ENCODE measurements at regions not wholly inside any gene's neighbourhood (a gene's known extent, or its start where the extent isn't known, plus 50 kb on each side); places are given as distances from the start of the nearest gene placed in this dataset.
"Not testable (repeated sequence)": the region's sequence is repeated elsewhere in the genome, so short reads cannot be mapped to it uniquely, and the experiment has no call there.

- Histone ChIP-seq H3K4me1 (no peaks in the 10 kb centered on the region), H3K4me3 (no peak overlapping the region), H3K27ac (no peak overlapping the region), H3K9me3 (peaks cover 3% of the 10 kb centered on the region), H3K36me3 (ENCODE audit: insufficient read depth in 1 of 2, low read depth in 1 of 2) (no peaks in the 10 kb centered on the region), H3K27me3 (ENCODE audit: insufficient read depth in 3 of 3, low read length in 2 of 3) (no peaks in the 10 kb centered on the region)
- intact Hi-C loops (cut with DNase I): no loop called here
- peak; percentile 41 to 64 for DNase-seq
- peak; percentile 49 to 71 (median 57) for ATAC-seq
- 44 to 58% (median 49%) methylated on average over 5 of the region's 5 CpGs for WGBS, 3 donors
- TF ChIP-seq, protein P1, sequence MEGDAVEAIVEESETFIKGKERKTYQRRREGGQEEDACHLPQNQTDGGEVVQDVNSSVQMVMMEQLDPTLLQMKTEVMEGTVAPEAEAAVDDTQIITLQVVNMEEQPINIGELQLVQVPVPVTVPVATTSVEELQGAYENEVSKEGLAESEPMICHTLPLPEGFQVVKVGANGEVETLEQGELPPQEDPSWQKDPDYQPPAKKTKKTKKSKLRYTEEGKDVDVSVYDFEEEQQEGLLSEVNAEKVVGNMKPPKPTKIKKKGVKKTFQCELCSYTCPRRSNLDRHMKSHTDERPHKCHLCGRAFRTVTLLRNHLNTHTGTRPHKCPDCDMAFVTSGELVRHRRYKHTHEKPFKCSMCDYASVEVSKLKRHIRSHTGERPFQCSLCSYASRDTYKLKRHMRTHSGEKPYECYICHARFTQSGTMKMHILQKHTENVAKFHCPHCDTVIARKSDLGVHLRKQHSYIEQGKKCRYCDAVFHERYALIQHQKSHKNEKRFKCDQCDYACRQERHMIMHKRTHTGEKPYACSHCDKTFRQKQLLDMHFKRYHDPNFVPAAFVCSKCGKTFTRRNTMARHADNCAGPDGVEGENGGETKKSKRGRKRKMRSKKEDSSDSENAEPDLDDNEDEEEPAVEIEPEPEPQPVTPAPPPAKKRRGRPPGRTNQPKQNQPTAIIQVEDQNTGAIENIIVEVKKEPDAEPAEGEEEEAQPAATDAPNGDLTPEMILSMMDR (IDR thresholded peaks at IDR 0.05): no peak
These were observed 126.9 kb upstream of the PRICKLE1 start for GRCh38 chr12:42716491-42716891.

DNA sequence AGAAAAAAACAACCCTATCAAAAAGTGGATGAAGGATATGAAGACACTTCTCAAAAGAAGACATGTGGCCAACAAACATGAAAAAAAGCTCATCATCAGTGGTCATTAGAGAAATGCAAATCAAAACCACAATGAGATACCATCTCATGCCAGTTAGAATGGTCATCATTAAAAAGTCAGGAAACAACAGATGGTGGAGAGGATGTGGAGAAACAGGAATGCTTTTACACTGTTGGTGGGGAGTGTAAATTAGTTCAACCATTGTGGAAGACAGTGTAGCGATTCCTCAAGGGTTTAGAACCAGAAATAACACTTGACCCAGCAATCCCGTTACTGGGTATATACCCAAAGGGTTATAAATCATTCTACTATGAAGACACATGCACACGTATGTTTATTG lies 124.0 kb upstream of the PRICKLE1 start:
- intact Hi-C loops (cut with DNase I); ATAC-seq; DNase-seq; H3K9me3 ChIP-seq; H3K27me3 ChIP-seq (ENCODE audit: insufficient read depth in 3 of 3, low read length in 2 of 3); H3K36me3 ChIP-seq (ENCODE audit: insufficient read depth in 1 of 2, low read depth in 1 of 2); H3K27ac ChIP-seq; H3K4me3 ChIP-seq; H3K4me1 ChIP-seq: not testable (repeated sequence)
- WGBS, 3 donors: 85 to 92% (median 88%) methylated on average over 3 of the region's 3 CpGs

DNA sequence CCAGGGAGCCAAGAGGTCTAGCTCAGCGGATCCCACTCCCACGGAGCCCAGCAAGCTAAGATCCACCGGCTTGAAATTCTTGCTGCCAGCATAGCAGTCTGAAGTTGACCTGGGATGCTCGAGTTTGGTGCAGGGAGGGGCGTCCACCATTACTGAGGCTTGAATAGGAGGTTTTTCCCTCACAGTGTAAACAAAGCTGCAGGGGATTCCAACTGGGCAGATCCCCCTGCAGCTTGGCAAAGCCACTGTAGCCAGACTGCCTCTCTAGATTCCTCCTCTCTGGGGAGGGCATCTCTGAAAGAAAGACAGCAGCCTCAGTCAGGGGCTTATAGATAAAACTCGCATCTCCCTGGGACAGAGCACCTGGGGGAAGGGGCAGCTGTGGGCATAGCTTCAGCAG lies 118.8 kb upstream of the PRICKLE1 start:
- H3K4me1 ChIP-seq: peaks cover 14% of the 10 kb centered on the region
- DNase-seq; H3K36me3 ChIP-seq (ENCODE audit: insufficient read depth in 1 of 2, low read depth in 1 of 2); H3K27ac ChIP-seq; H3K27me3 ChIP-seq (ENCODE audit: insufficient read depth in 3 of 3, low read length in 2 of 3); intact Hi-C loops (cut with DNase I); H3K9me3 ChIP-seq; H3K4me3 ChIP-seq; ATAC-seq: not testable (repeated sequence)
- WGBS, 3 donors: 72 to 92% (median 85%) methylated on average over 6 of the region's 6 CpGs

GRCh38 chr12:42707312-42708226 lies 118.0 kb upstream of the PRICKLE1 start:
- Histone ChIP-seq H3K27ac (no peak overlapping the region), H3K9me3 (peaks cover 3% of the 10 kb centered on the region), H3K27me3 (ENCODE audit: insufficient read depth in 3 of 3, low read length in 2 of 3) (no peaks in the 10 kb centered on the region), H3K36me3 (ENCODE audit: insufficient read depth in 1 of 2, low read depth in 1 of 2) (no peaks in the 10 kb centered on the region), H3K4me1 (peaks cover 14% of the 10 kb centered on the region), H3K4me3 (no peak overlapping the region)
- peak; percentile 18 to 61 for DNase-seq
- intact Hi-C loops (cut with DNase I): no loop called here
- 87 to 90% (median 87%) methylated on average over 11 of the region's 11 CpGs for WGBS, 3 donors
- TF ChIP-seq, protein P1 (IDR thresholded peaks at IDR 0.05): no peak
- ATAC-seq: no peak

- no peak for ATAC-seq
- peak overlapping the region; percentile 12 for H3K27ac ChIP-seq
- H3K4me1 ChIP-seq: peaks cover 14% of the 10 kb centered on the region
- intact Hi-C loops (cut with DNase I): no loop called here
- TF ChIP-seq, protein P1 (IDR thresholded peaks at IDR 0.05): no peak
- no peak for DNase-seq
- no peaks in the 10 kb centered on the region for H3K36me3 ChIP-seq (ENCODE audit: insufficient read depth in 1 of 2, low read depth in 1 of 2)
- H3K9me3 ChIP-seq: no peaks in the 10 kb centered on the region
- no peak overlapping the region for H3K4me3 ChIP-seq
- H3K27me3 ChIP-seq (ENCODE audit: insufficient read depth in 3 of 3, low read length in 2 of 3): no peaks in the 10 kb centered on the region
- 42 to 66% (median 56%) methylated on average over 1 of the region's 1 CpG for WGBS, 3 donors
These were observed 116.8 kb upstream of the PRICKLE1 start for GRCh38 chr12:42706321-42706720.
